ENCODE measurements at regions not wholly inside any gene's neighbourhood (a gene's known extent, or its start where the extent isn't known, plus 50 kb on each side); places are given as distances from the start of the nearest gene placed in this dataset.

DNA sequence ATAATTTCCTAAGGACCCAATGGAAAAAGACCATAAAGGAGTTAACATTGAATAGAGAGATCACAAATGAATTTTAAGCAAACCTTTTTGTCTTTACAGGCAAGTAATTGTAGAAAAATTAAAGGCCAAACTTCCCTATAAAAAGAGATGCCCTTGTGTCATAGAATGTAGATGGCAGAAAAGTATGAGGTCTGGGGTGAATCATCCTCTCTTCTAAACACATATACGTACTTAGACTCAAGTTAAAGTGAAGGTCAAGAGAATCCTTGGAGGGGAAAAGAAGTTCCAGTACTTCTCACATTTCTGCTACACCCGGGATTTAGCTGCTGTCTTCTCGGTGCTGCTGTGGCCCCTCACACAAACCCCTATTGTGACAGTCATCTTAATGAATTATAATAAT is 116.2 kb upstream of the ARID2 start:
- no peak for TF ChIP-seq CTCF (IDR thresholded peaks at IDR 0.05 in 4 of 5, conservative IDR thresholded peaks at IDR 0.05 in 1 of 5)
- TF ChIP-seq POLR2A (IDR thresholded peaks at IDR 0.05), result no peak
